ENCODE measurements at regions not wholly inside any gene's neighbourhood (a gene's known extent, or its start where the extent isn't known, plus 50 kb on each side); places are given as distances from the start of the nearest gene placed in this dataset.

DNA sequence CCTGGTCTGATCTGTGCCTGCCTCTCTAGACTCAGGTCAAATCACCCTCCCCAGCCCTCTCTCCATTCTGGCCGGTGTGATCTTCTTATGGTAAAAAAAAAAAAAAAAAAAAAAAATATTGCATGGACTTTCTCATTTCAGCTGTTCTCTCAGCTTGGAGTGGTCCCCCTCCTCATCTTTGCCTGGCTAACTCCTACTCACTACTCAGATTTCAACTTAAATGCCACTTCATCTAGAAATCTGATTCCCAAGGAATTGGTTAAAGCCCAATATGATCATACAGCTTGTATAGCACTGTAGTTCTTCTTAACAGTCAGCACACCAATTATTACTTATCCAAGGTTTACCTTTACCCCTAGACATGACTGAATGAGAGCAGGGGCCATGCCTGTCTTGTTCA lies 105.9 kb upstream of the CARMIL1 start:
- intact Hi-C loops (cut with DNase I, micrococcal nuclease) = loop anchor here in 1 of 2 donors (10.0 kb wide), 1 partner anchor 48 kb away; no protein-coding TSS in a partner anchor
- TF ChIP-seq, protein P1, sequence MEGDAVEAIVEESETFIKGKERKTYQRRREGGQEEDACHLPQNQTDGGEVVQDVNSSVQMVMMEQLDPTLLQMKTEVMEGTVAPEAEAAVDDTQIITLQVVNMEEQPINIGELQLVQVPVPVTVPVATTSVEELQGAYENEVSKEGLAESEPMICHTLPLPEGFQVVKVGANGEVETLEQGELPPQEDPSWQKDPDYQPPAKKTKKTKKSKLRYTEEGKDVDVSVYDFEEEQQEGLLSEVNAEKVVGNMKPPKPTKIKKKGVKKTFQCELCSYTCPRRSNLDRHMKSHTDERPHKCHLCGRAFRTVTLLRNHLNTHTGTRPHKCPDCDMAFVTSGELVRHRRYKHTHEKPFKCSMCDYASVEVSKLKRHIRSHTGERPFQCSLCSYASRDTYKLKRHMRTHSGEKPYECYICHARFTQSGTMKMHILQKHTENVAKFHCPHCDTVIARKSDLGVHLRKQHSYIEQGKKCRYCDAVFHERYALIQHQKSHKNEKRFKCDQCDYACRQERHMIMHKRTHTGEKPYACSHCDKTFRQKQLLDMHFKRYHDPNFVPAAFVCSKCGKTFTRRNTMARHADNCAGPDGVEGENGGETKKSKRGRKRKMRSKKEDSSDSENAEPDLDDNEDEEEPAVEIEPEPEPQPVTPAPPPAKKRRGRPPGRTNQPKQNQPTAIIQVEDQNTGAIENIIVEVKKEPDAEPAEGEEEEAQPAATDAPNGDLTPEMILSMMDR (IDR thresholded peaks at IDR 0.05) = no peak
- H3K4me1 ChIP-seq (ENCODE audit: low read depth) = peaks cover 14% of the 10 kb centered on the region
- H3K36me3 ChIP-seq (ENCODE audit: low read depth) = no peaks in the 10 kb centered on the region
- H3K9me3 ChIP-seq = no peaks in the 10 kb centered on the region
- no peak overlapping the region for H3K4me3 ChIP-seq
- DNase-seq (no peak), ATAC-seq (no peak)

DNA sequence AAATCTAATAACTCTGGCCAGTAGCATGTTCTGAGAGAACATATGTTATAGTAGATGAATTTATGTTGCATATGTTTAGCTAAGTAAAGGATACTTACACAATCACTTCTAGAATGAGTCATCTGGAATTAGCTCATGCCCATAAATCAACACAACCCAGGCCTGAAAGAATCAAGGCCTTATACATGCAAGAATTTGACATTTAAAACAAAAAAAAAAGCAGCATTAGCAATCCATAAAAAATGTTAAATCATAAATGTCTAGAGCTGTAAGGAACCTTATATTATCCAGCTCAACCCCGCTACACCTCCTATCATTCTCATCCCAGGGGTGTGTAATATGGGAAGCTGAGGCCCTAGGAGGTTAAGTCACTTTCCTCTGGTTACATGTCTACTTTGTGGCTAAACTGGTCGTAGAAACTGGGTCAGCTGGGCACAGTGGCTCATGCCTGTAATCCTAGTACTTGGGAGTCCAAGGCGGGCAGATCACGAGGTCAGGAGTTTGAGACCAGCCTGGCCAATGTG lies 105.2 kb upstream of the CARMIL1 start:
- peak; percentile 85 for ATAC-seq
- intact Hi-C loops (cut with DNase I, micrococcal nuclease) = loop anchor here in 1 of 2 donors (10.0 kb wide), 1 partner anchor 49 kb away; no protein-coding TSS in a partner anchor
- Histone ChIP-seq H3K9me3 (no peaks in the 10 kb centered on the region), H3K4me1 (ENCODE audit: low read depth) (peaks cover 14% of the 10 kb centered on the region), H3K4me3 (no peak overlapping the region), H3K36me3 (ENCODE audit: low read depth) (no peaks in the 10 kb centered on the region)
- DNase-seq = no peak
- TF ChIP-seq, protein P1 (IDR thresholded peaks at IDR 0.05) = no peak

DNA sequence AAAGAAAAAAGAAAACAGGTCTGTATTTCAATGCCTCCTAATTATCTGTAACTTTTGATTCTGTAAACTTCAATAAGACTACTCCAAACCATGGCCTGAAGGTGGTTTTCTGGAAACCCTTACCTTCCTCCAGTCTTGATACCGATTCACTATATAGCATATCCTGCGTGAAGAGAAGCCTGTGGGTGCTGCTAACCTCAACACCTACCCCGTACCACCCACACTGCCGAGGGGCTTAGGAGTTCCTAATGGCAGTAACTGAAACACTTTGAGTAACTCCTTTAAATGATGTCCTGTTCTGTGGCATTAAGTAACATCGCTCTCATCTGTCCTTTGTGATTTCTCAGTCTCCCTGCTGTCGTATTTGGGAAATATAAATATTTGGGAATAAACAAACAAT lies 104.5 kb upstream of the CARMIL1 start:
- DNase-seq (no peak), ATAC-seq (no peak)
- intact Hi-C loops (cut with DNase I, micrococcal nuclease) = loop anchor here in 1 of 2 donors (10.0 kb wide), 1 partner anchor 50 kb away; no protein-coding TSS in a partner anchor
- TF ChIP-seq, protein P1 (IDR thresholded peaks at IDR 0.05) = no peak
- H3K4me1 ChIP-seq (ENCODE audit: low read depth) = peaks cover 14% of the 10 kb centered on the region
- no peaks in the 10 kb centered on the region for H3K9me3 ChIP-seq
- H3K4me3 ChIP-seq = no peak overlapping the region
- H3K36me3 ChIP-seq (ENCODE audit: low read depth) = no peaks in the 10 kb centered on the region

DNA sequence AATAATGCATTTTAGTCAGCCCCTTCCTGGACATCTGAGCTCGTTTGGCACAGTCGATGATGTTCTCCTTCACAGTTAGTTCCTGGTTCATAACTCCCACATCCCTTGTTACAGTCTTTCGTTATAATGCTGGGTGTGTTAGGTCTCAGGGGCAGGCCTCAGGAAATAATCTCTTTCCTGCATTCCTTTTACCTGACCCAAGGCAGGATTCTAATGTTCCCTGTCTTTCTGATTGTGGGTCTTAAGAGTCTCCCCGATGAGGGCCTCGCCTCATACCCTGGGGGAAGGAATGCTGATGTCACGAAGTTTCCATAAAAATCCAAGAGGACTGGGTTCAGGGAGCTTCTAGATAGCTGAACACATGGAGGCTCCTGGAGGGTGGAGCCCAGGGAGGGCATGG lies 104.0 kb upstream of the CARMIL1 start:
- DNase-seq (no peak), ATAC-seq (peak; percentile 85)
- TF ChIP-seq, protein P1 (IDR thresholded peaks at IDR 0.05) = no peak
- intact Hi-C loops (cut with DNase I, micrococcal nuclease) = loop anchor here in 1 of 2 donors (10.0 kb wide), 1 partner anchor 50 kb away; no protein-coding TSS in a partner anchor
- Histone ChIP-seq H3K4me3 (no peak overlapping the region), H3K9me3 (no peaks in the 10 kb centered on the region), H3K4me1 (ENCODE audit: low read depth) (peaks cover 14% of the 10 kb centered on the region), H3K36me3 (ENCODE audit: low read depth) (no peaks in the 10 kb centered on the region)

DNA sequence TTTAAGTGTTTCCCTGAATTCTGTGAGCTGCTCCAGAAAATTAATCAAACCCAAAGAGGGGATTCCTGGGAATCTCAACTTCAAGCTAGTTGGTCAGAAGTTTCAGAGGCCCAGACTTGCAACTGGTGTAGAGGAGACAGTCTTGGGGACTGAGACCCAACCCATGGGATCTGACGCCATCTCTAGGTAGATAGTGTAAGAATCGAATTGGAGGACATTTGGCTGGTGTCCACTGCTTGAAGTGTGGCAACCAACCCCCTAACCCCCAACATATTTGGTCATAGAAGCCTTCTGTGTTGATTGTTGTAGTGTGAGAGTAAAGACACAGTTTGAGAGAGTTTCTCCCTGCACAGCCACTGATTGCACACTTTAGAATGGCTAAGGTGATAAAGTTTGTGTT lies 103.5 kb upstream of the CARMIL1 start:
- Histone ChIP-seq H3K4me3 (no peak overlapping the region), H3K4me1 (ENCODE audit: low read depth) (peaks cover 14% of the 10 kb centered on the region), H3K36me3 (ENCODE audit: low read depth) (no peaks in the 10 kb centered on the region), H3K9me3 (no peaks in the 10 kb centered on the region)
- no peak for ATAC-seq
- no peak for DNase-seq
- intact Hi-C loops (cut with DNase I, micrococcal nuclease) = loop anchor here in 1 of 2 donors (10.0 kb wide), 1 partner anchor 51 kb away; no protein-coding TSS in a partner anchor
- TF ChIP-seq, protein P1 (IDR thresholded peaks at IDR 0.05) = no peak

Measured in mucosa of descending colon (tissue), 3 donors.